ENCODE measurements at regions not wholly inside any gene's neighbourhood (a gene's known extent, or its start where the extent isn't known, plus 50 kb on each side); places are given as distances from the start of the nearest gene placed in this dataset.

DNA sequence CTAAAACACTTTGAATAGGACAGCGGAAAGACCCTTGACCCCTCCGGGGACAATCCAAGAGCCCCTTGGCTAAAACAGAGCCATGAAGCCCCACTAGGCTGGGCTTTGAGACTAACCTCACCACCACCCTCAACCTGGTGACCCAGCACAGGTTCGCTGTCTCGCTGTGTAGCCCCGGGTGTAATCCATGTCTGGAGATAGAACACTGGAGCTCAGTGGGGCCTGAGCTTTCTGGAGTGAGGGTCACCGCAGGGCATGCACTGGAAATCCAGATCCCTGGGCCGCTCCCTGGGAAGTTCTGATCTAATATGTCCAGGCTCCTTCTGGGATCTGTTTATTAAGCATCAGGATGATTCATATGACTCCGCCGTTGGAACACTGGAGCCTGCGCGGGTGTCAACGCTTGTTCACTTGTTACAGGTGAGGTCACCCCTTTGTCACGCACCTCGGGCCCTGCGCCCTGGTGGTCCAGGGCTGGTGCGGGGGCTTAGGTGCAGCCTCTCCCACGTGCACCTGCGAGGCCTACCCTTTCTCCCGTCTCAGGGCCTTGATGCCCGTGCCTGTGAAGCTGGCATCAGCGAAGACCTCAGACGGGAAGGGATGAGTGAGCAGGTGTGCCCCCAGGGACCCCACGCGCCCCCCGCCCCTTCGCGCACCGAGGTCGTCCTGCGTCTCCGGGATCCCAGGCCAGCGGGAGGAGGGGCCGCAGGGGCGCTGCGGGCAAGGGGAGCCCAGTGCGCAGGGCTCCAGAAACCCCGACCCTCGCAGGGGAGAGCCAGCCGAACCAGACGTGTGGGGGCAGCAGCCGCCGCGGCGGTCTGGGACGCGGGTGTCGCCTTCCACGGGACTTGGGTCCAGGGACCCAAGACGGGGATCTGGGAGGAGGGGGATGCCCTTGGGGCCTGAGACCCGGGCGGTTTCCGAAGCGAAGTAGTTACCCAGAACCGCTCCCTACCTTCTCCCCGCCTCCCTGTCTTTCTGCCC lies 224.1 kb upstream of the FOXF1 start:
- intact Hi-C loops (cut with DNase I): no loop called here
- no peak for DNase-seq (ENCODE audit: low spot score)

DNA sequence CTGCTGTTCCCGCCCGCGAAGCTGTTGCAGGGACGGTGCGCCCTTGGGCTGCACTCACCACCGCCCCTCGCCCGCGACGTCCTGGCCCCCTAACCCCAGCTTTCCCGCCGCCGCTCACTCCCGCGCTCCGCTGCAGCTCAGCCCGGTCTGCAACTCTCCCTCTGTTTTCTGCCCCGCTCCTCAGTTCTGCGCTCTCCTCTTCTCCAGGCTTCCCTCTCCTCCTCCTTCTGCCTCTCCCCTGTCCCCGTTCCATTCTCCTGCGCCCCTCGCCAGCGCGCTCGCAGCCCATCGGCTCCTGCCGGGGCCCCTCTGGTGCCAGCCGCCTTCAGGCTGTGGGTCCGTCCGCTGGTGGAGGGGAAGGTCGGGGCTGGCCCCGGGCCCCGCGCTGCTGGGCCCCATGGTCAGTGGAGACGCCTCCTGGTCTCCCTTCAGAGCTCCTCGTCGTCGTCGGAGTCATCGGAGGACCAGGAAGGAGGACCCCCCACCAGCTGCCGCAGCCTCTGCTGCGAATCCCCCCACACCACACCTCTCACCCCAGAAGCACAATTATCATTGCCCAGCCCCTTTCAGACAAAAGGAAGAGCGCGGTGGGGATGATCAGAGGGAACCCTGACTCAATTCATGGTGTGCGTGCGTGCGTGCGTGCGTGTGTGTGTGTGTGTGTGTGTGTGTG lies 223.2 kb upstream of the FOXF1 start:
- DNase-seq (ENCODE audit: low spot score) (no peak), ATAC-seq (no peak)
- intact Hi-C loops (cut with DNase I): no loop called here

More for the DNA sequence above, 224.1 kb upstream of the FOXF1 start:
- no peak for ATAC-seq

DNA sequence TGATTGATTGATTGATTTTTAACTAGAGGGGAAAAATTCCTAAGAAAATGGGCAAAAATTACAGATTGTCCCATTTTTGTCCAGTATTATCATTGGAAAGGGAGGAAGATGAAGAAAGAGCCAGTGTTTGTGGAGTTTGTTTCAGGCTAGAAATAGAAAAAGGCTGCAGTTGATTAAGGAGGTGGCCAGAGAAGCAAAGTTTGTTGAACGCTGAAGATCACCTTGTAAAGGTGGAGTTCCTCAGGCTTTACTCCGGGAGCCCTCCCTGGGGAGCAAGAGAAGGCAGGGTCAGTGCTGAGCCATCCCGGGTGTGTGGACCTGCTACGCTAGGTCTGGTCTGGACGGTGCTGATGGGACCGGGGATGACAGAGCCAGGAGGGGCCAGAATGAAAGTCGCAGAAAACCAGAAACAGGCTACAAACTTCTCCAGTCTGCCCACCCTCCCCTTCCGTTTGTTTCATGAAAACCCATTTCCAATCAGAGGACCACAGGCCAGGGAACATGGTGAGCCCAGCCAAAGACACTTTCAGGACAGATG lies 222.6 kb upstream of the FOXF1 start:
- DNase-seq (ENCODE audit: low spot score) (no peak), ATAC-seq (no peak)
- intact Hi-C loops (cut with DNase I): no loop called here

DNA sequence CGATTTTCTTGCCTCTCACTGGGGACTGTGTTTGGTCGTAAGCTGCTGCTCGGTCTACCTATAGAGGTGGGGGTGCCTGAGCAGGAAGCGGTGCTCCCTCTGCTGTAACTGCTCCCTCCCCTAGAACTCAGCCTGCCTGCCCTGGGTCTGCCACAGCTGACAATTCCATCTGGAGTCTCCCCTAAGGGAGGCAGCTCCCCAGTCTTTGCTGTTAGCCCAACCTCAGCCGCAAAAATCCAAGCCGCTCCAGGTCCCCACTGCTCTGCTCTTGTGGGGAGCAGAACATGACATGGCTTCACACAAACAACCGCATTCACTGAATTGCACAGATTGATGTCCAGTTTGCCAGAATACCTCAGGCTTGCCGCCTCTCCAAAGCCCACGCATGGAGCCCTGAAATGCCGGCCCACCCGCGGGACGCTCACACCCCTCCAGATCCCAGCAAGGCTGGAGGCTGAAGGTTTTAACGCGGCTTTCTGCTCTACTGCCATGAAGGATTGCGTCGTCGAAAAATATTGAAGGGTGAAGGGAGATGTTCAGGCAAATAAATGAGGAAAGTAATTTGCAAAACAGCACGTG lies 221.5 kb upstream of the FOXF1 start:
- ATAC-seq: no peak
- intact Hi-C loops (cut with DNase I): no loop called here
- DNase-seq (ENCODE audit: low spot score): no peak

DNA sequence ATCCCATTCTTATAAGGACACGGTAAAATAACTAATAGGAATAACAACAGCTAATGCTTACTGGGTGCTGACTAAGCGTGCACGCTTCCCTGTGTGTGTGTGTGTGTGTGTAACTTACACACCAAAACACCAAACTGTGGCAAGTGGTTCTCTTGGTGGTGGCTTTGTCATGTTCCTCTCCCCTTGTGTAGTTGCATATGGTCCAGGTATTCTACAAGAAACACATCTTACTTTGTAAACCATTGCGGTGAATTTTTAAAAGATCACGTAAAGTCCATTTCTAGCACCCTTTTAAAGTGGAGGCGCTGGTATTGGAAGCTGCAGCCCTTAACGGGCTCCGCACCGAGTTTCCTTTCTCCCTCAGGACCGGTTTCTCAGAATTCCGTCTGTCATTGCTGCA lies 221.0 kb upstream of the FOXF1 start:
- DNase-seq (ENCODE audit: low spot score) (no peak), ATAC-seq (no peak)
- intact Hi-C loops (cut with DNase I): no loop called here

DNA sequence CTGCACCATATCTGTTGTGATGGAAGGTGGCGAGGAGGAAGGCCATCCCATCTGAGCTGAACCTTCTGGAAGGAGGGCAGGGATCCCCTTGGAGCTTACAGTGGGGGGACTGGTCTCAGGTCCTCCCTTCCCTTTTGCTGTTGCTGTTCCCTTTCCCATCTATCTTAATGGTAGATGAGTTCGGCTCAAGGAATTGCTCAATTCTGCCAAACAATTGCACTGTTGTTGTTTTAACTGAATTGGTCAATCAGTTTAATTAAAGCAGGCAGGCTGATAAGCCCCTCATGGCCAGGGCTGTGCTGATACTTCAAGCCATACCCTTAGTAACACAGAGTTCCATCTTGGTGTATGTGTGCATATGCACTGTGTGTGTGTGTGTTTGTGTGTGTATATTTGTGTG lies 220.4 kb upstream of the FOXF1 start:
- no peak for ATAC-seq
- DNase-seq (ENCODE audit: low spot score): no peak
- intact Hi-C loops (cut with DNase I): no loop called here

DNA sequence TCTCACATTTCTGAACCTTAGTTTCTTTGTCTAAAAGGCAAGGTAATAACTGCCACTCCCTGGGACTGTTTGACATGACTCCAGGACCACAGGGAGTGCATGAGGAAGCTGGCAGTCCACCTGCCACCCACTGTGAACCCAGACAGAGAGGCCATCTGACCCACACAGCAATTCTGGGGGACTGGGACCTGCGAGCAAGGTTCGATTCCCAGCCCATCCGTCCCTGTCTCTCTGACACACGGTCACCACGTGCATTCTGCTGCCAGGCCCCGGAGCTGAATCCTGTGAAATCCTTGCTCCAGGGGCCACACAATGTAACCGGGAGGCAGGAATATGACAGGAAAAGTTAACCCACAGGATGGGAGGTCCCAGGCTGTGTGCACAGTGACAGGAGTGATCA lies 218.8 kb upstream of the FOXF1 start:
- ATAC-seq (no peak), DNase-seq (ENCODE audit: low spot score) (no peak)
- intact Hi-C loops (cut with DNase I): no loop called here

DNA sequence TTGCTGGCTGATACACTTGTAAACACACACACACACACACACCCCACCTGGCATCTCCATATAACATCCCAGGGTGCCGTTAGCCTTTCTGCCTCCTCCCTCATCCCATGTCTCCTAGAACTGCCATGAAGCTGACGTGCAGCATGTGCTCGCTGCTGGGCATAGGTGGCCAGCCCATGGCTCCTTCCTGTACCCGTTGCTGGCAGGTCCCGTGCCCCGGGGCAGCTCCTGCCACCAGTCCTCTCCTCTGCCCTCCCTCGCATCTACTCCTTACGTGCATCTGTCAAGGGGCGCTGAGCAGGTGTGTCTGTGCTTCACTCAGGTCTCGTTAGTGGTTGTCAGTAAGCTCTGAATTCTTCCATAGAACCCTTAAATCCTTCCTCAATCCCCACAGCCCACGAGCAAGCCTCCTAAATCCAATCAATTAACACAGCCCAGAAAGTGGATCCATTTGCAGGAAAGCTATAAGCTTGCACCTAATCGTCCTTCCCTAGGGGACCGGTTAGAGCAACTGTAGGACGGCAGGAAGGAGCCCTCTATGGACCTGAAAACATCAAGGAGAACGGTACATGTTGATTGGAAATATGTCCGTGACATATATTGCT lies 218.1 kb upstream of the FOXF1 start:
- no peak for ATAC-seq
- intact Hi-C loops (cut with DNase I): no loop called here
- no peak for DNase-seq (ENCODE audit: low spot score)

DNA sequence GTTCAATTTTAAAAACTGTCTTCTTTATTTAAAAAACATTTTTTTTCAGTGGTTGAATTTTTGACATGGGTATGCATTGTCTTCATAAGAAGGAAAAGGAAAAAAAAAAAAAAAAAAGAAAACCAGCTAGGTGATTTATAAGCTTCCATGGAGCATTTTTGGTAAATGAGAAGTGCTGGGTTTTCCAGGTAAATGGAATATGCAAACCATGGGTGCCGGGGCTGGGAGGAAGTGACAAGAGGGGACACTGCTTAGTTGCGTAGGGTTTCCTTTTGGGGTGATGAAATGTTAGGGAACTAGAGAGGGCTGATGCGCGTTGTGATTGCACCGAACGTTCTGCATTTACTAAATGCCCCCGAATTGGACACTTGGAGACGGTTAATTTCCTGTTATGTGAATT lies 217.4 kb upstream of the FOXF1 start:
- no peak for DNase-seq (ENCODE audit: low spot score)
- intact Hi-C loops (cut with DNase I): no loop called here
- ATAC-seq: no peak

DNA sequence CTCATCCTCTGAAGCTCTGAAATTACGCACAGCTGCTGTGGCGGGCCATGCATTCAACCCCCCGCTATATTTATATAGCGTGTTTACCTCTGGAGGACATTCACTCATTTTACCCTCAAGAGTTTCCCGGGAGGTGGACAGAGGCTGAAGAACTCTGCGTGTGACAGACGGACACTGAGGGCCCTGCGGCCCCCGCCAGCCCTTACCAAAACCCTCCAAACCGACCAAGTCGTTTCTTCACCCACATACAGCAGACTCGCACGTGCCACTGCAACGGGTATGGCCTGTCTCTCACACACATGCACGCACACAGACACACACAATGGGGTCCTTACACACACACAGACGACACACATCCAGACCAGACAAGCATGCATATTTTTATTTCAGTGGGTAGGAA lies 216.4 kb upstream of the FOXF1 start:
- DNase-seq (ENCODE audit: low spot score) (no peak), ATAC-seq (no peak)
- intact Hi-C loops (cut with DNase I): no loop called here

DNA sequence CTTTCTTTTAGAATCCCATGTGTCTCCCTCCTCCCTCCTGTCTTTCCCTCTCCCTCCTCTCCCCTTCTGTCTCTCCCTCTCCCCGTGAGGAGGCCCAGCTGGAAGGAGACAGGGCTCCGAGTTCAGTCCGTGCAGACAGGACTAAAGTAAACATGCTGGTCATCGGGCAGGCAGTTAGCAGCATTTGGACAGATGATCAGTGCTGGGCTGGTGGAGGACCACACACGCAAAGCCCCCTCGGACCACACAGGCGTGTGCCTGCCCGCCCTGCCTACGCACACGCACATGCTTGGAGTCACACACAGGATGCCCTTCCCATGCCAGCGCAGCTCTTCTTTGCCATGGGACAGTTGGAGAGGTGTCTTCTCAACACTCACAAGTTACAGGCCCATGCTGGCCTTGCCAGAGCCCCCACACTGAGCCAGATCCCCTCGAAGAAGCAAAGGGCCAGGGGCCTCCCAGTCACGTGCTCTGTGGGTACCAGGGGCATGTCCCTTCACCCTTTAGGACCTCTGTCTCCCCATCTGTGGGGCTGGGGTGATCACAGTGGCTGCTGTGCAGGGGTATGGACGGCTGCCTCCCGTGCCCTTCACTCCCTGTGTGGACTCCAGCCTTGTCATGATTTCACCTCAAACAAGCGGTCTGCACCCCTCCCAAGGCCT lies 215.7 kb upstream of the FOXF1 start:
- intact Hi-C loops (cut with DNase I): no loop called here
- DNase-seq (ENCODE audit: low spot score) (no peak), ATAC-seq (no peak)

DNA sequence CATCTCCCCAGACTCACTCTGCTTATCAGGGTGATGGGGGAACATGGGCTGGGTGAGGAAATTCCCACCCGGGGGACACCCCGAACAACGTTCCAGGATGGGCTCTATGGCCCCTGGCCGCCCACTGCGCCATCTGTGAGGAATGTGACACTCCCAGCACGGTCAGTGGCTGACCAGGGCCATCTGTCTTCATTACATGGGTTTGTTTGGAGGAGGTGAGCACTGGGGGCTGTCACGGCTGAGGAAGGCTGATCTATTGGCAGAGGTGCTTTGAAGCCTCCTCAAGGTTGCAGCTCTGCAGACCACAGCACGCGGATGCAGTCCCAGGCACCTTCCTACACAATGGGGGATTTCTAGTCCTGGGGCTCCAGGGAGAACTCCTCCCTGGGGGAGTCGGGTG lies 214.1 kb upstream of the FOXF1 start:
- no peak for ATAC-seq
- intact Hi-C loops (cut with DNase I): no loop called here
- no peak for DNase-seq (ENCODE audit: low spot score)

DNA sequence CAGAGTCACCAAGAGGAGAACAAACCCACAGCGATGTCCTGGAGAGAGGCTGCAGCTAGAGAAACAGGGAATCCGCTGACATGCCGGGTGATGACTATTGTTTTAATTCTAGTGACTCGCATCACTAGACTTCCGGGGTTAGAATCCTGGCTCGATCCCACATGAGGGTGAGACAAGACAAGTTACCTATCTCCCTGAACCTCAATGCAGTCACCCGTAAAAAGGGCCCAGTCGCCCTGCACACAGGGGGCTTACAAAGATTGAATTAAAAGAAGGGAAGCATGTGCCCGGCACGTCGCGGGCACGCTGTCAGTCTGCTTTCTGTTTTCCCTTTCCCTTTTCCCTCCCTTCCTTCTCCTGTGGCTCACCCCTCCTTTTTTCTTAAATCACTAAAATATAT lies 212.9 kb upstream of the FOXF1 start:
- no peak for DNase-seq (ENCODE audit: low spot score)
- intact Hi-C loops (cut with DNase I): no loop called here
- no peak for ATAC-seq

DNA sequence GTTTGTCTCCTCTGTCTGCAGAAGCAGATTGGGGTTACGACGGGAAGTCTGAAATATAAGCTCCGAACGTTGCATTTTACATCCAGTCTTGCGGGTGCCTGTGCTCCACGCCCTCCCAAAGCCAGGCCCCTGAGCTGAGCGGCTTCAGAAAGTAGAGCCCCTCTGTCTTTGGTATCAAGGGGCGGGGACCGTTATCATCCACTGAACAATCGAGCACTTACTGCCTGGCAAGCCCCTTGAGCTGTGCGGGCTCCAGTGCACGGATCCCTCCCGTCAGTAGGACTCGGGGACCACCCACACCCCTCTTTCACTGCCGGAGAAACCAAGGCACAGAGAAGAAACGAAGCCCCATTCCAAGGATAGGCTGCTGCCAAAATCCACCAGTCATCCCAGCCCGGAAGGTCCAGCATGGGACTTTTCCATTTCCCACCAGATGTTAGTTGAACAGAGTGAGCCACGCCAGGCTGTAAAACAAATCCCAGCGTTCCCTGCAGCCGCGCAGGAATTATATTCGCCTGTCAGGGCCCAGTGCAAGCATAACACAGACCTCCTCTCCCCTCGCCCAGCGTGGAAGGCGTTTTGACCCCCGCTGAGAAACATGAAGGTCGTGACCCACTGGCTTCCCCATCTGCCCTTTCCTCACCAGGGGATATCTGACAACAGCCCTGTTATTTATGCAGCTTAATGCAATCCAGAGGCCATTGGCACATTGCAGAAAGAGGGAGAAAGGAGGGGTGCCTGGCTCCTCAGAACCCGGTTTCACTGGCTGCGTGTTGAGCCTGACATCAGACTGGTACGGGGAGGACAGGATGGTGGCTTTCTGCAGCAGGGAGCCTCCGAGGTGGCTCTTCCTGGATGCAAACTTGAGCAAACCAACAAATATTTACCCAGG lies 212.2 kb upstream of the FOXF1 start:
- DNase-seq (ENCODE audit: low spot score) (no peak), ATAC-seq (no peak)
- intact Hi-C loops (cut with DNase I): no loop called here

DNA sequence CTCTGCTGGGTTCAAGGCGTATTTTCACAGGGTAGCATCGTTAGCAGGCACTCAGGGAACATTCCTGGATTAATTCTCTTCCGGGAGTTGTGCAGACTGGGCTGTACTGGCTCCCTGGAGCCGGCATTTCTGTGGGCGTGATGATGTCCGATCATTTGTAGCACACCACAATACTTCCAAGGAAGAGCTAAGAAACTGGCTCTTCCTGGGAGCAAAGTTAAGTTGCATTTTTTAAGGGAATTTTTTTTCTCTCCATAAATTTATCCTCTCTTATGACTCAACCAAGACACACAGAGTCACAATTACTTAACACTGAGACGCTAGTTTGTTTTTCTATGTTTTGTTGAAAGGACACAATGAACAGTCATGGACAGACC lies 211.6 kb upstream of the FOXF1 start:
- ATAC-seq (no peak), DNase-seq (ENCODE audit: low spot score) (no peak)
- intact Hi-C loops (cut with DNase I): no loop called here

DNA sequence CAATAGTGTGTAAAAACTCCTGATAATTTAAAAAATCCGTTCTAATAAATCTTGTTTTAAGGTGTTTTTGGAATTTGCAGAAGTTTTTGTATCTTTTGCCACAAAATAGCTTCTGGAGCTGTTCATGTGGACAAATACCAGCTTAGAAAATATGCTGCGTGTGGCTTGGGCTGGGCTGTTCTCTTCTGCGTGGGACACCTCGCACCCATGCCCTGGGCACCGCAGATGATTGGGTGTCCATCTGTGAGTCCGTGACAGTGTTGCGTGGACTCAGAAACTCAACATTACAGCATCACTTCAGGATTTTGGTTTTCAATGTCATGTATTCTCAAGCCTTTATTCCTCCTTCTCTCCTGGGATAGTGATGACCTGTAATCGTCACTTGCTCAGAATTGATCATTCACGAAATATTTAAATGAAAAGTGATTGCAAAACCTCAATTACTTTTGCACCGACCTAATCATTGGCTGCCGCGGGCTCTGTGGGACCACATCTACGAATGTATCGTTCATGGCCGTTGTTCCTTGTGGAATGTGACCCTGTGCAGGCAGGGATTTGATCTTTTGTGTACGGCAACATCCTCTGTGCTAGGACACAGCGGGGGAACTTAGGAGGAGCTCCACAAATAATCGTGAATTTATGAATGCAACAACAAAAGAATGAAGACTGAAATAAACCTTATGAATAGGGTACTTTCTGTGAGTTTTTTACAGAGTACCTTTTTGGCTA lies 210.3 kb upstream of the FOXF1 start:
- no peak for ATAC-seq
- no peak for DNase-seq (ENCODE audit: low spot score)
- intact Hi-C loops (cut with DNase I): no loop called here

DNA sequence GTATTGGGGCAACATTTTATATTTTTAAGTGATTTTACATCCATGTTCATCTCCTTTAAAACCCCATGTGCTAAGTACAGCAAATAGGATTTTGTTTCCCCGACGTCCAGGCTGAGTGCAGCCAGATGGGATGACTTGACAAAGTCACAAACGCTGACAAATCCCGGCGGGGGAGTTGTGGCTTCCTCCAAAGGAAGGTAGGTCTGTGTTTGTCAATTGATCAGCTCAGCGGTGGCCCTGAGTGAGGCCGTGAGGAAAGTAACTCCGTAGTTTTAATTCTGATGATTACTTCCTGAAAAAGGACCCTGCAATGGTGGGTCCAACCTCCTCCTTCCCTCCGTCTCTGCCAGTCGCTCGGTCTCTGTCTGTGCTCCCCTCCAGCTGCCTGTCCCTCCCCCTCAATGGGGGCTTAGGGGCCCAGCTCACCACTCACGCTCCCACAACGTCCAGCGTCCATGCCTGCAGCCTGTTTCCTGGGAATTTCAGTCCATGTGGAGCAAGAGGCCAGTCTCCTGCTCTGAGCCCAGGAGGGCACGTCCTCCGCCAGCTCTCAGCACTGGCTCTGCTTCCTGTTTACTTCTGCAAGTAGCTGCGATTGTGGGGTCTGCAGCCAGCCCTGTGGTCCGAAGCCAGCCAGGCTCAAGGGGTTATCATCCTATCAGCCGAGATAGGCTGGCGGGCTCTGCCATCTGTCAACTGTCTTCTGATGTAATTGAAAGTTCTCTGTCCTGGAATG lies 209.4 kb upstream of the FOXF1 start:
- ATAC-seq (no peak), DNase-seq (ENCODE audit: low spot score) (no peak)
- intact Hi-C loops (cut with DNase I): no loop called here
